Naive B cell (primary cell): ENCODE measurements at regions not wholly inside any gene's neighbourhood (a gene's known extent, or its start where the extent isn't known, plus 50 kb on each side); places are given as distances from the start of the nearest gene placed in this dataset.
A peak's percentile ranks its signal among the peaks of the same experiment; 100 is the strongest.

Source experiments
- ATAC-seq, 2 donors: fragments of 150-1000 bp; cut with Tn5 transposase; 2 replicates each; pipeline ENCODE4 v1.10.0; 2021; ENCODE audit warnings: low read depth in 2 of 2, mild to moderate bottlenecking in 2 of 2, moderate library complexity in 2 of 2
- DNase-seq: peaks from one replicate; pipeline ENCODE4 v3.0.0; 2022
- H3K27ac Mint-ChIP-seq, 6 donors: one replicate each; pipeline ENCODE4 v1.8.0; 2020 to 2022; ENCODE audit warnings: mild to moderate bottlenecking in 6 of 6, mixed read lengths in 6 of 6, moderate library complexity in 5 of 6, inconsistent platforms in 2 of 6
- H3K27me3 Mint-ChIP-seq, 3 donors: one replicate each; pipeline ENCODE4 v1.8.0; 2021 to 2022; ENCODE audit warnings: mixed read lengths in 3 of 3, mild to moderate bottlenecking in 1 of 3
- H3K36me3 Mint-ChIP-seq, 2 donors: one replicate each; pipeline ENCODE4 v1.8.0; 2020 to 2022; ENCODE audit warnings: mixed read lengths in 2 of 2, inconsistent platforms in 1 of 2, mild to moderate bottlenecking in 1 of 2
- H3K4me1 Mint-ChIP-seq, 3 donors: one replicate each; pipeline ENCODE4 v1.8.0; 2020 to 2022; ENCODE audit warnings: mixed read lengths in 3 of 3, inconsistent platforms in 1 of 3, mild to moderate bottlenecking in 1 of 3, moderate library complexity in 1 of 3
- H3K4me3 Mint-ChIP-seq, 8 donors: one replicate each; pipeline ENCODE4 v1.8.0; 2020 to 2022; ENCODE audit warnings: mild to moderate bottlenecking in 8 of 8, mixed read lengths in 8 of 8, moderate library complexity in 8 of 8, inconsistent platforms in 2 of 8
- H3K9me3 Mint-ChIP-seq, 7 donors: one replicate each; pipeline ENCODE4 v1.8.0; 2020 to 2022; ENCODE audit warnings: mixed read lengths in 7 of 7, mild to moderate bottlenecking in 5 of 7, inconsistent platforms in 2 of 7, moderate library complexity in 1 of 7

GRCh38 chr5:169417676-169418075 is 116.7 kb upstream of the SLIT3 start:
- no peak for DNase-seq
- Mint-ChIP-seq H3K4me3 (no peak overlapping the region), H3K36me3 (no peaks in the 10 kb centered on the region), H3K27ac (no peak overlapping the region), H3K4me1 (no peaks in the 10 kb centered on the region), H3K9me3 (peaks cover 0 to 10% (median 0%) of the 10 kb centered on the region in 7 donors), H3K27me3 (peaks cover 0 to 5% (median 0%) of the 10 kb centered on the region in 3 donors)
- no peak for ATAC-seq

- H3K27me3 Mint-ChIP-seq = peaks cover 0 to 5% (median 0%) of the 10 kb centered on the region in 3 donors
- H3K9me3 Mint-ChIP-seq = peaks cover 0 to 10% (median 0%) of the 10 kb centered on the region in 7 donors
- H3K36me3 Mint-ChIP-seq = no peaks in the 10 kb centered on the region
- H3K27ac Mint-ChIP-seq = no peak overlapping the region
- H3K4me3 Mint-ChIP-seq = no peak overlapping the region
- DNase-seq = no peak
- no peaks in the 10 kb centered on the region for H3K4me1 Mint-ChIP-seq
- ATAC-seq = peak in 1 of 2 donors; percentile 32
These were observed 115.8 kb upstream of the SLIT3 start for GRCh38 chr5:169416583-169417196.

- H3K27me3 Mint-ChIP-seq = peaks cover 0 to 5% (median 0%) of the 10 kb centered on the region in 3 donors
- peaks cover 0 to 10% (median 0%) of the 10 kb centered on the region in 7 donors for H3K9me3 Mint-ChIP-seq
- H3K4me1 Mint-ChIP-seq = no peaks in the 10 kb centered on the region
- no peaks in the 10 kb centered on the region for H3K36me3 Mint-ChIP-seq
- no peak overlapping the region for H3K27ac Mint-ChIP-seq
- no peak for ATAC-seq
- DNase-seq = no peak
- H3K4me3 Mint-ChIP-seq = no peak overlapping the region
These were observed 115.0 kb upstream of the SLIT3 start for GRCh38 chr5:169415948-169416347.

GRCh38 chr5:169415371-169415770 is 114.4 kb upstream of the SLIT3 start:
- no peaks in the 10 kb centered on the region for H3K36me3 Mint-ChIP-seq
- DNase-seq (no peak), ATAC-seq (no peak)
- no peak overlapping the region for H3K4me3 Mint-ChIP-seq
- H3K27ac Mint-ChIP-seq = no peak overlapping the region
- no peaks in the 10 kb centered on the region for H3K4me1 Mint-ChIP-seq
- H3K9me3 Mint-ChIP-seq = peaks cover 0 to 10% (median 0%) of the 10 kb centered on the region in 7 donors
- peaks cover 0 to 5% (median 0%) of the 10 kb centered on the region in 3 donors for H3K27me3 Mint-ChIP-seq

- Mint-ChIP-seq H3K27ac (no peak overlapping the region), H3K36me3 (no peaks in the 10 kb centered on the region), H3K4me3 (no peak overlapping the region), H3K27me3 (peaks cover 0 to 4% (median 4%) of the 10 kb centered on the region in 3 donors), H3K9me3 (peaks cover 0 to 8% (median 0%) of the 10 kb centered on the region in 7 donors), H3K4me1 (no peaks in the 10 kb centered on the region)
- ATAC-seq (no peak), DNase-seq (no peak)
These were observed 112.5 kb upstream of the SLIT3 start for GRCh38 chr5:169413416-169413815.

GRCh38 chr5:169412831-169413230 is 111.9 kb upstream of the SLIT3 start:
- no peaks in the 10 kb centered on the region for H3K36me3 Mint-ChIP-seq
- ATAC-seq = no peak
- DNase-seq = no peak
- H3K4me3 Mint-ChIP-seq = no peak overlapping the region
- no peaks in the 10 kb centered on the region for H3K4me1 Mint-ChIP-seq
- H3K27me3 Mint-ChIP-seq = peaks cover 0 to 4% (median 0%) of the 10 kb centered on the region in 3 donors
- no peak overlapping the region for H3K27ac Mint-ChIP-seq
- H3K9me3 Mint-ChIP-seq = peaks cover 0 to 3% (median 0%) of the 10 kb centered on the region in 7 donors

- Mint-ChIP-seq H3K4me3 (no peak overlapping the region), H3K4me1 (no peaks in the 10 kb centered on the region), H3K9me3 (no peaks in the 10 kb centered on the region), H3K36me3 (no peaks in the 10 kb centered on the region), H3K27me3 (peaks cover 0 to 4% (median 0%) of the 10 kb centered on the region in 3 donors), H3K27ac (no peak overlapping the region)
- ATAC-seq = no peak
- no peak for DNase-seq
These were observed 111.0 kb upstream of the SLIT3 start for GRCh38 chr5:169411786-169412430.

GRCh38 chr5:169410996-169411783 is 110.3 kb upstream of the SLIT3 start:
- ATAC-seq (no peak), DNase-seq (no peak)
- Mint-ChIP-seq H3K9me3 (peaks cover 0 to 2% (median 0%) of the 10 kb centered on the region in 7 donors), H3K36me3 (no peaks in the 10 kb centered on the region), H3K27me3 (peaks cover 0 to 8% (median 0%) of the 10 kb centered on the region in 3 donors), H3K4me1 (no peaks in the 10 kb centered on the region), H3K27ac (no peak overlapping the region), H3K4me3 (no peak overlapping the region)

GRCh38 chr5:169408731-169409130 is 107.8 kb upstream of the SLIT3 start:
- ATAC-seq (no peak), DNase-seq (no peak)
- Mint-ChIP-seq H3K4me1 (no peaks in the 10 kb centered on the region), H3K27me3 (peaks cover 0 to 10% (median 0%) of the 10 kb centered on the region in 3 donors), H3K36me3 (no peaks in the 10 kb centered on the region), H3K9me3 (peaks cover 0 to 7% (median 0%) of the 10 kb centered on the region in 7 donors), H3K4me3 (no peak overlapping the region), H3K27ac (no peak overlapping the region)

GRCh38 chr5:169408171-169408570 is 107.2 kb upstream of the SLIT3 start:
- no peak overlapping the region for H3K27ac Mint-ChIP-seq
- H3K4me3 Mint-ChIP-seq = no peak overlapping the region
- ATAC-seq (no peak), DNase-seq (no peak)
- H3K36me3 Mint-ChIP-seq = no peaks in the 10 kb centered on the region
- H3K27me3 Mint-ChIP-seq = peaks cover 0 to 10% (median 0%) of the 10 kb centered on the region in 3 donors
- H3K4me1 Mint-ChIP-seq = no peaks in the 10 kb centered on the region
- H3K9me3 Mint-ChIP-seq = peaks cover 0 to 7% (median 0%) of the 10 kb centered on the region in 7 donors

GRCh38 chr5:169404223-169404622 is 103.3 kb upstream of the SLIT3 start:
- no peaks in the 10 kb centered on the region for H3K36me3 Mint-ChIP-seq
- H3K4me3 Mint-ChIP-seq = no peak overlapping the region
- H3K27ac Mint-ChIP-seq = no peak overlapping the region
- no peaks in the 10 kb centered on the region for H3K4me1 Mint-ChIP-seq
- H3K27me3 Mint-ChIP-seq = peaks cover 0 to 5% (median 0%) of the 10 kb centered on the region in 3 donors
- DNase-seq (no peak), ATAC-seq (no peak)
- peaks cover 0 to 7% (median 2%) of the 10 kb centered on the region in 7 donors for H3K9me3 Mint-ChIP-seq

GRCh38 chr5:169398515-169398914 is 97.6 kb upstream of the SLIT3 start:
- Mint-ChIP-seq H3K27ac (no peak overlapping the region), H3K27me3 (peaks cover 0 to 3% (median 0%) of the 10 kb centered on the region in 3 donors), H3K4me1 (no peaks in the 10 kb centered on the region), H3K9me3 (peaks cover 4 to 21% (median 10%) of the 10 kb centered on the region in 7 donors), H3K4me3 (no peak overlapping the region), H3K36me3 (peaks cover 4 to 7% of the 10 kb centered on the region in 2 donors)
- DNase-seq = no peak
- no peak for ATAC-seq

GRCh38 chr5:169395136-169395535 is 94.2 kb upstream of the SLIT3 start:
- peaks cover 4 to 7% of the 10 kb centered on the region in 2 donors for H3K36me3 Mint-ChIP-seq
- peaks cover 5 to 21% (median 10%) of the 10 kb centered on the region in 7 donors for H3K9me3 Mint-ChIP-seq
- H3K4me1 Mint-ChIP-seq = no peaks in the 10 kb centered on the region
- no peak for DNase-seq
- H3K27ac Mint-ChIP-seq = no peak overlapping the region
- no peak for ATAC-seq
- H3K27me3 Mint-ChIP-seq = peaks cover 0 to 3% (median 0%) of the 10 kb centered on the region in 3 donors
- no peak overlapping the region for H3K4me3 Mint-ChIP-seq
